A549 (cell line): ENCODE measurements at regions not wholly inside any gene's neighbourhood (a gene's known extent, or its start where the extent isn't known, plus 50 kb on each side); places are given as distances from the start of the nearest gene placed in this dataset.

Experiments used
- ATAC-seq, 2 experiments: fragments of 200-7000 bp in 1 of 2; fragments of >200 bp in 1 of 2; cut with Nextera tagmentation in 1 of 2; cut with Tn5 transposase in 1 of 2; 3 replicates each; pipeline versions ENCODE4 v1.8.0 to v1.9.1; 2018 to 2020; ENCODE audit warnings: mild to moderate bottlenecking in 1 of 2, moderate library complexity in 1 of 2
- CTCF ChIA-PET: fragments of 300-600 bp; sonication (Branson Sonifier 250); formaldehyde crosslinking; extraction: SDS; loops from one replicate; lab custom pipeline; 2021; ENCODE audit warnings: antibody characterized with exemption, inconsistent platforms; lab: Yijun Ruan, JAX
- POLR2A ChIA-PET: fragments of 350-600 bp; formaldehyde crosslinking; extraction: SDS; loops from one replicate; lab custom pipeline; 2021; ENCODE audit warnings: antibody characterized with exemption, inconsistent platforms; lab: Yijun Ruan, JAX
- DNase-seq, 2 experiments: peaks; one replicate each; pipeline versions ENCODE4 v3.0.0 to v3.0.0-alpha.2; 2011 to 2016; ENCODE audit warnings: low read depth in 1 of 2, low spot score in 1 of 2
- FAIRE-seq: peaks from 2 replicates; lab custom pipeline; 2011; peaks lifted over from hg19 to GRCh38; lab: Jason Lieb, UNC
- H3K27ac ChIP-seq, 2 experiments: fragments of >200 bp; sonication (Bioruptor Twin); formaldehyde crosslinking; 3 replicates each; pipeline ENCODE4 v1.5.1; 2016 to 2017
- H3K4me1 ChIP-seq: fragments of >200 bp; sonication (Bioruptor Twin); formaldehyde crosslinking; 3 replicates; pipeline ENCODE4 v1.6.1; 2016
- H3K4me2 ChIP-seq: fragments of >200 bp; sonication (Bioruptor Twin); formaldehyde crosslinking; 3 replicates; pipeline ENCODE4 v1.6.1; 2016
- H3K4me3 ChIP-seq: fragments of >200 bp; sonication (Bioruptor Twin); formaldehyde crosslinking; 3 replicates; pipeline ENCODE4 v1.5.1; 2016
- H3K9me3 ChIP-seq: fragments of >200 bp; sonication (Bioruptor Twin); formaldehyde crosslinking; 3 replicates; pipeline ENCODE4 v1.6.1; 2016
- ATOH8 ChIP-seq: fragments of 250-450 bp; sonication (Bioruptor Pico); IDR thresholded peaks from 2 replicates; pipeline ENCODE4 v1.5.0; 2020; ENCODE audit warnings: low read depth, mild to moderate bottlenecking, moderate library complexity
- CBX2 ChIP-seq: fragments of 200-600 bp; sonication (generic); IDR thresholded peaks from 2 replicates; pipeline ENCODE4 v1.6.1; 2016; ENCODE audit warnings: low read depth, mild to moderate bottlenecking, borderline replicate concordance
- CEBPB ChIP-seq, 2 experiments: fragments of >200 bp in 1 of 2; sonication (Bioruptor Twin) in 1 of 2; formaldehyde crosslinking in 1 of 2; IDR thresholded peaks; 2 replicates each; pipeline ENCODE4 v1.6.1; 2012 to 2016
- CHD4 ChIP-seq: fragments of 200-600 bp; sonication (generic); IDR thresholded peaks from 2 replicates; pipeline ENCODE4 v1.6.1; 2016; ENCODE audit warnings: antibody characterized with exemption, mild to moderate bottlenecking, borderline replicate concordance
- EHF ChIP-seq: fragments of 250-450 bp; sonication (Bioruptor Pico); IDR thresholded peaks from 2 replicates; pipeline ENCODE4 v1.5.0; 2020; ENCODE audit warnings: mild to moderate bottlenecking
- GATA3 ChIP-seq: IDR thresholded peaks from 2 replicates; pipeline ENCODE4 v1.6.1; 2012; ENCODE audit warnings: borderline replicate concordance
- HOXB13 ChIP-seq: fragments of 250-450 bp; sonication (Bioruptor Pico); IDR thresholded peaks from 2 replicates; pipeline ENCODE4 v1.5.0; 2020; ENCODE audit warnings: low read depth, mild to moderate bottlenecking, moderate library complexity
- KDM1A ChIP-seq: fragments of 200-600 bp; sonication (generic); IDR thresholded peaks from 2 replicates; pipeline ENCODE4 v1.6.1; 2016; ENCODE audit warnings: low read depth, mild to moderate bottlenecking
- KDM5A ChIP-seq: fragments of 200-600 bp; sonication (generic); IDR thresholded peaks from 2 replicates; pipeline ENCODE4 v1.6.1; 2016; ENCODE audit warnings: antibody characterized with exemption, mild to moderate bottlenecking
- MAX ChIP-seq: IDR thresholded peaks from 2 replicates; pipeline ENCODE4 v1.6.1; 2012
- MYC ChIP-seq: IDR thresholded peaks from 2 replicates; pipeline ENCODE4 v1.6.1; 2012; ENCODE audit warnings: mild to moderate bottlenecking, inconsistent platforms, low read length, improper control_type of control experiment, borderline replicate concordance
- POLR2A ChIP-seq: IDR thresholded peaks from 2 replicates; pipeline ENCODE4 v1.6.1; 2012; ENCODE audit warnings: mild to moderate bottlenecking, low read length
- POLR2AphosphoS2 ChIP-seq: conservative IDR thresholded peaks from 2 replicates; pipeline ENCODE4 v1.6.1; 2012; ENCODE audit warnings: low read length, improper control_type of control experiment, inconsistent platforms
- RCOR1 ChIP-seq: fragments of 150-350 bp; IDR thresholded peaks from 2 replicates; pipeline ENCODE4 v1.6.1; 2014; ENCODE audit warnings: antibody characterized with exemption, low read length, low read depth
- REST ChIP-seq: fragments of 200-600 bp; sonication (generic); IDR thresholded peaks from 2 replicates; pipeline ENCODE4 v1.6.1; 2016; ENCODE audit warnings: antibody characterized with exemption, mild to moderate bottlenecking, moderate library complexity
- RFX5 ChIP-seq: fragments of 450-650 bp; IDR thresholded peaks from 2 replicates; pipeline ENCODE4 v1.7.1; 2014; ENCODE audit warnings: antibody characterized with exemption, mild to moderate bottlenecking, moderate library complexity
- SMC3 ChIP-seq: fragments of >200 bp; sonication (Bioruptor Twin); formaldehyde crosslinking; IDR thresholded peaks from 3 replicates; pipeline ENCODE4 v1.6.1; 2018; ENCODE audit warnings: inconsistent platforms
- SREBF2 ChIP-seq: fragments of 450-650 bp; IDR thresholded peaks from 2 replicates; pipeline ENCODE4 v1.6.1; 2014; ENCODE audit warnings: mild to moderate bottlenecking, moderate library complexity
- USF2 ChIP-seq: fragments of 450-650 bp; IDR thresholded peaks from 2 replicates; pipeline ENCODE4 v1.6.1; 2014; ENCODE audit warnings: antibody characterized with exemption
- WGBS: methylation state at CpG from one replicate; pipeline ENCODE4 v1.1.6; 2017; ENCODE audit errors: missing lambda C conversion rate; 5-methylcytosine and 5-hydroxymethylcytosine counted together
- TF ChIP-seq, protein P1 (sequence below): fragments of >200 bp; sonication (Bioruptor Twin); formaldehyde crosslinking; IDR thresholded peaks from 3 replicates; pipeline ENCODE4 v1.6.1; 2016

DNA sequence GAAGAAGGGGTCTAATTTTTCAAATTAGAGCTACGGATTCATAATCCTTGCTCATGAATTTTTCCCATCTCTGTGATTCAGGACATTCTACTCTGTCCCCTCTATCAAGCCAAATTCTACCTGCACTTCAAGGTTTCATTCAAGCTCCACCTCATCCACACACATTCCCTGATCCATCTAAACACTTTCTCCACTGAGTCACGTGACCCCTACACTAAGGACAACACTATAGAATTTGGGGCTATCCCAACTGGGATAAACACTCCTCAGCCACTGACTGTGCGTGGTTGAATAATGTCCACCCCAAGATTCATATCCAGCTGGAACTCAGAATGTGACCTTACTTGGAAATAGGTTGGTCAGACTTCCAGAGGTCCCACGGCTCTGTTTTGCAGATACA lies 159.9 kb upstream of the ACVR2A start:
- H3K4me1 ChIP-seq, result no peaks in the 10 kb centered on the region
- no peak overlapping the region for H3K27ac ChIP-seq
- ATAC-seq, result no peak
- no peak for FAIRE-seq
- CTCF ChIA-PET, result no interaction called here
- 3% methylated on average over 4 of the region's 4 CpGs for WGBS
- no peak overlapping the region for H3K4me2 ChIP-seq
- TF ChIP-seq SREBF2 (no peak), CBX2 (no peak), HOXB13 (no peak), CEBPB (IDR thresholded peaks at IDR 0.05) (no peak)
- TF ChIP-seq, all 56 proteins: peak for 0
- POLR2A ChIA-PET, result no interaction called here
- no peaks in the 10 kb centered on the region for H3K9me3 ChIP-seq
- no peak overlapping the region for H3K4me3 ChIP-seq
- DNase-seq, result no peak

DNA sequence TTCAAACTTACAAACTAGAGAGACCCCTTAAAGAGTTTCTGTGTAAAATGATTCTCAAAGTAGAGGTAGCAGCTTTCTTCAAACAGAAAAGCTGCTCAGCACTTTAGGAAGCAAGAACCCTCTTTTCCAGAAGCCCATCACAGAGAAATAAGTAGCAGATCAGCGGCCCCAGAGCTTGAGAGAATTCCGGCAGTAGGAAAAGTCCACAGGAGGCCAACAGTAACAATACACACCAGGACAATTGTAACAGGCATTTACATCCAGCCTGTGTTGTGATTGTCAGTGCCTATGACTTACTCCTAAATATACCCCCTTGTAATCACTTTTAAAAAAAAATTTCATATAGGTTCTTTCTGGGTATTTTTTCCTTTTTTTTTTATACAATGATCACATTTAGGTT lies 161.4 kb upstream of the ACVR2A start:
- ATAC-seq, result no peak
- no peak overlapping the region for H3K4me2 ChIP-seq
- no peaks in the 10 kb centered on the region for H3K4me1 ChIP-seq
- DNase-seq, result no peak
- 39% methylated on average over 2 of the region's 2 CpGs for WGBS
- no peaks in the 10 kb centered on the region for H3K9me3 ChIP-seq
- ChIA-PET POLR2A (no interaction called here), CTCF (interaction anchor here (0.6 kb wide), 1 partner anchor 142 kb away, joined by 5 read pairs; no protein-coding TSS in a partner anchor)
- H3K27ac ChIP-seq, result no peak overlapping the region
- no peak for FAIRE-seq
- H3K4me3 ChIP-seq, result no peak overlapping the region
- no peak for TF ChIP-seq RFX5
- TF ChIP-seq RCOR1, result no peak
- TF ChIP-seq SREBF2, result no peak
- no peak for TF ChIP-seq REST
- TF ChIP-seq HOXB13, result no peak
- TF ChIP-seq POLR2A, result no peak
- no peak for TF ChIP-seq MAX
- no peak for TF ChIP-seq KDM5A
- TF ChIP-seq, all 56 proteins: peak for 0

- Histone ChIP-seq H3K9me3 (no peaks in the 10 kb centered on the region), H3K4me3 (no peak overlapping the region), H3K27ac (no peak overlapping the region), H3K4me2 (no peak overlapping the region), H3K4me1 (no peaks in the 10 kb centered on the region)
- CTCF ChIA-PET, result interaction anchor here (1.2 kb wide), 1 partner anchor 10 kb away, joined by 3 read pairs; no protein-coding TSS in a partner anchor
- ATAC-seq (no peak), FAIRE-seq (no peak), DNase-seq (no peak)
- POLR2A ChIA-PET, result no interaction called here
- TF ChIP-seq, protein P1, sequence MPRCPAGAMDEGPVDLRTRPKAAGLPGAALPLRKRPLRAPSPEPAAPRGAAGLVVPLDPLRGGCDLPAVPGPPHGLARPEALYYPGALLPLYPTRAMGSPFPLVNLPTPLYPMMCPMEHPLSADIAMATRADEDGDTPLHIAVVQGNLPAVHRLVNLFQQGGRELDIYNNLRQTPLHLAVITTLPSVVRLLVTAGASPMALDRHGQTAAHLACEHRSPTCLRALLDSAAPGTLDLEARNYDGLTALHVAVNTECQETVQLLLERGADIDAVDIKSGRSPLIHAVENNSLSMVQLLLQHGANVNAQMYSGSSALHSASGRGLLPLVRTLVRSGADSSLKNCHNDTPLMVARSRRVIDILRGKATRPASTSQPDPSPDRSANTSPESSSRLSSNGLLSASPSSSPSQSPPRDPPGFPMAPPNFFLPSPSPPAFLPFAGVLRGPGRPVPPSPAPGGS, result no peak
- no peak for TF ChIP-seq RFX5
- TF ChIP-seq MYC, result no peak
- TF ChIP-seq SMC3, result no peak
- TF ChIP-seq CHD4, result no peak
- TF ChIP-seq, all 56 proteins: peak for 0
These were observed 163.7 kb upstream of the ACVR2A start for GRCh38 chr2:147681093-147681492.

- ChIA-PET POLR2A (no interaction called here), CTCF (interaction anchor here (0.8 to 1.2 kb wide), 2 partner anchors 9 to 39 kb away, joined by 3 to 4 read pairs; no protein-coding TSS in a partner anchor)
- DNase-seq (no peak), ATAC-seq (no peak), FAIRE-seq (no peak)
- 58% methylated on average over 6 of the region's 6 CpGs for WGBS
- Histone ChIP-seq H3K4me2 (no peak overlapping the region), H3K4me1 (no peaks in the 10 kb centered on the region), H3K4me3 (no peak overlapping the region), H3K9me3 (no peaks in the 10 kb centered on the region), H3K27ac (no peak overlapping the region)
- TF ChIP-seq ATOH8, result no peak
- TF ChIP-seq POLR2AphosphoS2, result no peak
- TF ChIP-seq KDM1A, result no peak
- TF ChIP-seq EHF (CRISPR knock-in tag), result no peak
- TF ChIP-seq GATA3, result no peak
- TF ChIP-seq MYC, result no peak
- no peak for TF ChIP-seq USF2
- TF ChIP-seq REST, result no peak
These were observed 164.8 kb upstream of the ACVR2A start for GRCh38 chr2:147679955-147680531.
